Tibial nerve (tissue), 4 donors: ENCODE measurements at regions not wholly inside any gene's neighbourhood (a gene's known extent, or its start where the extent isn't known, plus 50 kb on each side); places are given as distances from the start of the nearest gene placed in this dataset.

ENCODE experiments used
- DNase-seq, 2 donors: peaks; one replicate each; pipeline ENCODE4 v3.0.0-alpha.2; 2019; ENCODE audit warnings: low spot score in 2 of 2
- H3K27ac ChIP-seq, 4 donors: fragments of 200-600 bp; sonication (generic) in 3 of 4; one replicate each; pipeline ENCODE4 v1.5.1; 2017 to 2019; ENCODE audit warnings: mild to moderate bottlenecking in 1 of 4
- H3K27me3 ChIP-seq, 2 donors: fragments of 200-600 bp; sonication (generic) in 1 of 2; one replicate each; pipeline versions ENCODE4 v1.5.1 to v1.6.0; 2017 to 2019
- H3K36me3 ChIP-seq, 3 donors: fragments of 200-600 bp; sonication (generic); one replicate each; pipeline ENCODE4 v1.5.1; 2018 to 2019
- H3K4me1 ChIP-seq, 4 donors: fragments of 200-600 bp; sonication (generic) in 3 of 4; one replicate each; pipeline ENCODE4 v1.5.1; 2017 to 2019
- H3K4me3 ChIP-seq, 4 donors: fragments of 200-600 bp; sonication (generic) in 3 of 4; one replicate each; pipeline ENCODE4 v1.5.1; 2017 to 2019; ENCODE audit warnings: mild to moderate bottlenecking in 1 of 4, moderate library complexity in 1 of 4
- H3K9me3 ChIP-seq, 4 donors: fragments of 200-600 bp; sonication (generic) in 3 of 4; one replicate each; pipeline ENCODE4 v1.5.1; 2017 to 2019
- CTCF ChIP-seq, 5 experiments: fragments of 200-600 bp in 3 of 5; fragments of 450-650 bp in 2 of 5; sonication (generic) in 3 of 5; IDR thresholded peaks; one replicate each; pipeline ENCODE4 v1.5.1; 2016 to 2019; ENCODE audit warnings: antibody characterized with exemption in 5 of 5, mild to moderate bottlenecking in 3 of 5, moderate library complexity in 2 of 5
- EP300 ChIP-seq, 2 donors: sonication (generic); formaldehyde crosslinking; IDR thresholded peaks; one replicate each; pipeline ENCODE4 v1.6.1; 2017; ENCODE audit warnings: antibody characterized with exemption in 2 of 2, mild to moderate bottlenecking in 1 of 2
- POLR2A ChIP-seq, 2 donors: fragments of 450-650 bp; IDR thresholded peaks; one replicate each; pipeline ENCODE4 v1.6.1; 2017; ENCODE audit warnings: antibody characterized with exemption in 2 of 2, mild to moderate bottlenecking in 2 of 2, moderate library complexity in 2 of 2
- WGBS, 2 donors: methylation state at CpG; one replicate each; pipeline ENCODE4 v1.1.5; 2018; 5-methylcytosine and 5-hydroxymethylcytosine counted together

GRCh38 chr21:15233611-15234010 lies 168.8 kb upstream of the NRIP1 start:
- DNase-seq: no peak
- TF ChIP-seq CTCF (IDR thresholded peaks at IDR 0.05) (no peak), POLR2A (IDR thresholded peaks at IDR 0.05) (no peak), EP300 (IDR thresholded peaks at IDR 0.05) (no peak)
- 93 to 100% methylated on average over 1 of the region's 1 CpG for WGBS, 2 donors

GRCh38 chr21:15236111-15236510 lies 171.3 kb upstream of the NRIP1 start:
- H3K27ac ChIP-seq: no peak overlapping the region
- no peaks in the 10 kb centered on the region for H3K36me3 ChIP-seq
- no peak for DNase-seq
- peaks cover 0 to 10% (median 0%) of the 10 kb centered on the region in 4 donors for H3K4me1 ChIP-seq
- H3K4me3 ChIP-seq: no peak overlapping the region
- H3K27me3 ChIP-seq: no peaks in the 10 kb centered on the region
- H3K9me3 ChIP-seq: no peaks in the 10 kb centered on the region
- 94% methylated on average over 2 of the region's 2 CpGs for WGBS, 2 donors
- TF ChIP-seq EP300 (IDR thresholded peaks at IDR 0.05) (no peak), CTCF (IDR thresholded peaks at IDR 0.05) (no peak), POLR2A (IDR thresholded peaks at IDR 0.05) (no peak)

More at GRCh38 chr21:15233611-15234010, 168.8 kb upstream of the NRIP1 start:
- H3K4me1 ChIP-seq: no peaks in the 10 kb centered on the region
- no peak overlapping the region for H3K4me3 ChIP-seq
- no peak overlapping the region for H3K27ac ChIP-seq
- H3K9me3 ChIP-seq: no peaks in the 10 kb centered on the region
- H3K36me3 ChIP-seq: no peaks in the 10 kb centered on the region
- no peaks in the 10 kb centered on the region for H3K27me3 ChIP-seq

GRCh38 chr21:15240848-15241247 lies 176.0 kb upstream of the NRIP1 start:
- 10 to 19% methylated on average over 2 of the region's 2 CpGs for WGBS, 2 donors
- H3K27ac ChIP-seq: no peak overlapping the region
- no peaks in the 10 kb centered on the region for H3K9me3 ChIP-seq
- H3K27me3 ChIP-seq: no peaks in the 10 kb centered on the region
- DNase-seq: no peak
- no peak overlapping the region for H3K4me3 ChIP-seq
- peaks cover 0 to 15% (median 0%) of the 10 kb centered on the region in 4 donors for H3K4me1 ChIP-seq
- no peaks in the 10 kb centered on the region for H3K36me3 ChIP-seq
- TF ChIP-seq EP300 (IDR thresholded peaks at IDR 0.05) (no peak), POLR2A (IDR thresholded peaks at IDR 0.05) (no peak), CTCF (IDR thresholded peaks at IDR 0.05) (no peak)

- no peak for DNase-seq
- TF ChIP-seq EP300 (IDR thresholded peaks at IDR 0.05) (no peak), POLR2A (IDR thresholded peaks at IDR 0.05) (no peak), CTCF (IDR thresholded peaks at IDR 0.05) (no peak)
- H3K27ac ChIP-seq: no peak overlapping the region
- H3K9me3 ChIP-seq: no peaks in the 10 kb centered on the region
- H3K27me3 ChIP-seq: no peaks in the 10 kb centered on the region
- 66 to 67% methylated on average over 2 of the region's 2 CpGs for WGBS, 2 donors
- H3K36me3 ChIP-seq: no peaks in the 10 kb centered on the region
- H3K4me3 ChIP-seq: no peak overlapping the region
- peaks cover 0 to 15% (median 0%) of the 10 kb centered on the region in 4 donors for H3K4me1 ChIP-seq
These were observed 177.4 kb upstream of the NRIP1 start for GRCh38 chr21:15241997-15242736.

- H3K27ac ChIP-seq: no peak overlapping the region
- H3K4me1 ChIP-seq: peaks cover 0 to 15% (median 0%) of the 10 kb centered on the region in 4 donors
- DNase-seq: no peak
- H3K27me3 ChIP-seq: no peaks in the 10 kb centered on the region
- H3K36me3 ChIP-seq: no peaks in the 10 kb centered on the region
- H3K9me3 ChIP-seq: no peaks in the 10 kb centered on the region
- TF ChIP-seq CTCF (IDR thresholded peaks at IDR 0.05) (no peak), POLR2A (IDR thresholded peaks at IDR 0.05) (no peak), EP300 (IDR thresholded peaks at IDR 0.05) (no peak)
- H3K4me3 ChIP-seq: no peak overlapping the region
These were observed 178.1 kb upstream of the NRIP1 start for GRCh38 chr21:15242906-15243305.
